Subcutaneous abdominal adipose tissue (tissue), 5 donors: ENCODE measurements at regions not wholly inside any gene's neighbourhood (a gene's known extent, or its start where the extent isn't known, plus 50 kb on each side); places are given as distances from the start of the nearest gene placed in this dataset.

Source experiments
- H3K27ac ChIP-seq: one replicate; pipeline ENCODE4 v1.7.0; 2013; ENCODE audit warnings: low read depth, mild to moderate bottlenecking, inconsistent platforms, low read length, moderate library complexity
- H3K27me3 ChIP-seq, 5 donors: one replicate each; pipeline ENCODE4 v1.7.0; 2013; ENCODE audit warnings: low read length in 5 of 5, inconsistent platforms in 1 of 5; ENCODE audit not compliant: control insufficient read depth in 5 of 5, insufficient read depth in 4 of 5
- H3K36me3 ChIP-seq, 5 donors: one replicate each; pipeline ENCODE4 v1.7.0; 2013; ENCODE audit warnings: low read length in 5 of 5; ENCODE audit not compliant: control insufficient read depth in 5 of 5, insufficient read depth in 5 of 5
- H3K4me1 ChIP-seq, 5 donors: one replicate each; pipeline ENCODE4 v1.7.0; 2013; ENCODE audit warnings: low read length in 5 of 5, mild to moderate bottlenecking in 3 of 5, moderate library complexity in 1 of 5; ENCODE audit not compliant: control insufficient read depth in 5 of 5, insufficient read depth in 5 of 5
- H3K4me3 ChIP-seq, 5 donors: one replicate each; pipeline ENCODE4 v1.7.0; 2013; ENCODE audit warnings: low read length in 5 of 5, low read depth in 1 of 5
- H3K9ac ChIP-seq, 5 donors: one replicate each; pipeline ENCODE4 v1.7.0; 2013; ENCODE audit warnings: low read length in 5 of 5, mild to moderate bottlenecking in 4 of 5, moderate library complexity in 3 of 5
- H3K9me3 ChIP-seq, 5 donors: one replicate each; pipeline ENCODE4 v1.7.0; 2013; ENCODE audit warnings: low read length in 5 of 5; ENCODE audit not compliant: control insufficient read depth in 5 of 5
- donor health status: healthy.
- donor health status: healthy.
- donor health status: healthy.
- donor health status: healthy.
- donor health status: healthy.

DNA sequence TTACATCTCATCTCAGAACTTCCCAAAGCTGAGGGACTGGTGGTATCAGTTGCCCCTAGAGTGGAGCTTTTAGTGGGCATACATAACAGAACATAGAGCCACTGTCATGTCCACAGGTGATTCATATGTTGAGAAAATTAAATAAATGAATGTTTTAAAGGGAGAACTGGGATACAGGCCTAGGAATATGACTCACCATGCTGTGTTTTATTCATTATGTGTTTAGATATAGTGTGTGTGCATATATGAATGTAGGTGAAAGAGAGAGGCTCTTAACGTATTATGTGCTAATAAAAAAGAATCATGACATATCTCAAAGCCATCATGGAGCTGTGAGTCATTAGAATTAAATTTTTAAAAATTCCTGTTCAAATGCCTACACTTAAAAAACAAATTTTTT, 332.2 kb upstream of the RSPO3 start:
- H3K9me3 ChIP-seq = no peaks in the 10 kb centered on the region
- no peaks in the 10 kb centered on the region for H3K36me3 ChIP-seq
- H3K4me3 ChIP-seq = no peak overlapping the region
- H3K27ac ChIP-seq = no peak overlapping the region
- H3K27me3 ChIP-seq = no peaks in the 10 kb centered on the region
- H3K4me1 ChIP-seq = no peaks in the 10 kb centered on the region
- H3K9ac ChIP-seq = no peak overlapping the region

- no peaks in the 10 kb centered on the region for H3K9me3 ChIP-seq
- no peak overlapping the region for H3K27ac ChIP-seq
- no peaks in the 10 kb centered on the region for H3K4me1 ChIP-seq
- no peaks in the 10 kb centered on the region for H3K27me3 ChIP-seq
- no peaks in the 10 kb centered on the region for H3K36me3 ChIP-seq
- no peak overlapping the region for H3K9ac ChIP-seq
- no peak overlapping the region for H3K4me3 ChIP-seq
These were observed 330.8 kb upstream of the RSPO3 start for GRCh38 chr6:126787635-126788034.

GRCh38 chr6:126788861-126789365, 329.6 kb upstream of the RSPO3 start:
- H3K4me3 ChIP-seq = no peak overlapping the region
- H3K9me3 ChIP-seq = no peaks in the 10 kb centered on the region
- H3K9ac ChIP-seq = no peak overlapping the region
- H3K27me3 ChIP-seq = no peaks in the 10 kb centered on the region
- no peaks in the 10 kb centered on the region for H3K4me1 ChIP-seq
- no peak overlapping the region for H3K27ac ChIP-seq
- H3K36me3 ChIP-seq = no peaks in the 10 kb centered on the region

GRCh38 chr6:126792340-126793085, 326.0 kb upstream of the RSPO3 start:
- no peaks in the 10 kb centered on the region for H3K27me3 ChIP-seq
- H3K4me3 ChIP-seq = no peak overlapping the region
- no peaks in the 10 kb centered on the region for H3K4me1 ChIP-seq
- H3K9me3 ChIP-seq = no peaks in the 10 kb centered on the region
- no peak overlapping the region for H3K27ac ChIP-seq
- no peak overlapping the region for H3K9ac ChIP-seq
- H3K36me3 ChIP-seq = no peaks in the 10 kb centered on the region

GRCh38 chr6:126795161-126795560, 323.3 kb upstream of the RSPO3 start:
- no peaks in the 10 kb centered on the region for H3K9me3 ChIP-seq
- no peak overlapping the region for H3K4me3 ChIP-seq
- no peak overlapping the region for H3K9ac ChIP-seq
- no peaks in the 10 kb centered on the region for H3K27me3 ChIP-seq
- no peaks in the 10 kb centered on the region for H3K4me1 ChIP-seq
- no peaks in the 10 kb centered on the region for H3K36me3 ChIP-seq
- H3K27ac ChIP-seq = no peak overlapping the region

GRCh38 chr6:126797981-126798380, 320.5 kb upstream of the RSPO3 start:
- H3K9me3 ChIP-seq = no peaks in the 10 kb centered on the region
- no peaks in the 10 kb centered on the region for H3K27me3 ChIP-seq
- no peak overlapping the region for H3K27ac ChIP-seq
- no peaks in the 10 kb centered on the region for H3K4me1 ChIP-seq
- H3K9ac ChIP-seq = no peak overlapping the region
- H3K36me3 ChIP-seq = no peaks in the 10 kb centered on the region
- no peak overlapping the region for H3K4me3 ChIP-seq

DNA sequence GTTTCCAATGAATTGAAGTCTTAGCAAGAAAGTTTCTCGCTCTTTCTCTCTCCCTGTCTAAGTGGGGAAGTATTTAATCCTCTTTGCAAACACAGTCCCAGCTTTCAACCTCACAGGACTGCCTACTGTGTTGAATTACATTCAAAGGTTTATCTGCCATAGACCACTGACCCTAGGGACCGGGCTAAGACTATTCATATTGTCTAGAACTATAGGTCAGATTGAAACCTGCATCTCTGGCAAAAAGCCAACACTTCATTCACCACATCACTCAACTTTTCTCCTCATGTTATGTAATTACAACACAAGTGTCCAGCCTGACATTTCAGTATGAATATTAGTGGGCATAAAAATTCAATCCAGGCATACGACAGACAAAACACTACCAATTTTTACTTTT, 314.7 kb upstream of the RSPO3 start:
- H3K4me3 ChIP-seq = no peak overlapping the region
- H3K4me1 ChIP-seq = peaks cover 0 to 2% (median 0%) of the 10 kb centered on the region in 5 donors
- no peaks in the 10 kb centered on the region for H3K36me3 ChIP-seq
- no peaks in the 10 kb centered on the region for H3K9me3 ChIP-seq
- H3K27ac ChIP-seq = no peak overlapping the region
- no peaks in the 10 kb centered on the region for H3K27me3 ChIP-seq
- no peak overlapping the region for H3K9ac ChIP-seq

DNA sequence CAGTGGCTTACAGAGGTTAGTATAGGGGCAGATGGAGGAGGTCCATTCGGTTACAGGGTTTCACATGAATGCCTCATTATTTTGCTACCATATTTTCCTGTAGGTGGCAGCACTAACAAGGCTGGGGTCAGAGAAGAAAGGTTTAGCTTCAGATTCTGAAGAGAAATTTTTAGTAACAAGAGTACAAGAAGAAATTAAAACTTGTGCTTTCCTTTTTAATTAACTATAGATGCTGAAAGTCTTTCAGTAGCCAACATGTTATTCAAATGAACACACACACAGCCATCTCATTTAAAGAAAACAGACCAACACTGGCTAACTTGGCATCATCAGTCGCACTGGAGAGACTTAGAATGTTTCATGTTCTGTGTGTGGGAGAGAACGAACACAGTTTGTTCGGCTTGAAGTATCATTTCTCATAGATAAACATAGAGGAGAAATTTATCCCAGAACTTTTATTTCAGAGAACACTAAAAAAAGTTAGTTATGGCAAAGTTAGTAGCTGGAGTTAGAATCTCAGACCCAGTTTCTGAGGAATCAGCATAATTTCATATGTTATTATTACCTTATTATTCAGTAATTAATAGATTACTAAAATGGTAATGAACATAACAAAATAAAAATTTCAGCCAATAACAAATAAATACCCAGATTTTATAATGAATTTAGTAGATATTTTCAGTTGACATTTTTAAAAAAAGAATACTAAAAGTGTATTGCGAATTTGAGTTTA, 314.0 kb upstream of the RSPO3 start:
- H3K9me3 ChIP-seq = no peaks in the 10 kb centered on the region
- no peak overlapping the region for H3K9ac ChIP-seq
- no peaks in the 10 kb centered on the region for H3K27me3 ChIP-seq
- no peaks in the 10 kb centered on the region for H3K36me3 ChIP-seq
- H3K4me3 ChIP-seq = no peak overlapping the region
- H3K4me1 ChIP-seq = peaks cover 0 to 2% (median 0%) of the 10 kb centered on the region in 5 donors
- H3K27ac ChIP-seq = no peak overlapping the region

DNA sequence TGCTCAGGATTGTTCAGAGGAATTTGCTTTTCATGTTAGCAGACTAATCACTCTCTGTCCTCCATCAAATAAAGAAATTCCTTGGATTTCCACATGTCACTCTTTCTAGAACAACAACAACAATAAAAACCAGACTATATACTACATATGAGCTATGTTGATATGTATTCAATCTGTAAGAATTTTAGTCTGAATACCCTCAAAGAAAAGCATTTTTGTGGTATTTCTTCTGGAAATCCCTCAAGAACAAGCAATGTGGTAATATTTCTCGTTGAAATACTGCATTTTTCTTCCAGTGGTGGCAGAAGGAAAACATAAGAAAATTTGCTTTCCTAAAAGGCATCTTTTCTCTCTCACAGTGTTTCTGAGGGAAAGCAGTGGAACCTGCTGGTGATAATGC, 312.6 kb upstream of the RSPO3 start:
- no peak overlapping the region for H3K4me3 ChIP-seq
- no peaks in the 10 kb centered on the region for H3K27me3 ChIP-seq
- peaks cover 0 to 2% (median 0%) of the 10 kb centered on the region in 5 donors for H3K4me1 ChIP-seq
- no peaks in the 10 kb centered on the region for H3K36me3 ChIP-seq
- H3K9ac ChIP-seq = no peak overlapping the region
- no peaks in the 10 kb centered on the region for H3K9me3 ChIP-seq
- H3K27ac ChIP-seq = no peak overlapping the region

GRCh38 chr6:126807876-126808275, 310.6 kb upstream of the RSPO3 start:
- H3K36me3 ChIP-seq = no peaks in the 10 kb centered on the region
- H3K4me1 ChIP-seq = peaks cover 0 to 12% (median 7%) of the 10 kb centered on the region in 5 donors
- no peaks in the 10 kb centered on the region for H3K9me3 ChIP-seq
- no peaks in the 10 kb centered on the region for H3K27me3 ChIP-seq
- no peak overlapping the region for H3K4me3 ChIP-seq
- no peak overlapping the region for H3K27ac ChIP-seq
- no peak overlapping the region for H3K9ac ChIP-seq
